ENCODE measurements at regions not wholly inside any gene's neighbourhood (a gene's known extent, or its start where the extent isn't known, plus 50 kb on each side); places are given as distances from the start of the nearest gene placed in this dataset.

DNA sequence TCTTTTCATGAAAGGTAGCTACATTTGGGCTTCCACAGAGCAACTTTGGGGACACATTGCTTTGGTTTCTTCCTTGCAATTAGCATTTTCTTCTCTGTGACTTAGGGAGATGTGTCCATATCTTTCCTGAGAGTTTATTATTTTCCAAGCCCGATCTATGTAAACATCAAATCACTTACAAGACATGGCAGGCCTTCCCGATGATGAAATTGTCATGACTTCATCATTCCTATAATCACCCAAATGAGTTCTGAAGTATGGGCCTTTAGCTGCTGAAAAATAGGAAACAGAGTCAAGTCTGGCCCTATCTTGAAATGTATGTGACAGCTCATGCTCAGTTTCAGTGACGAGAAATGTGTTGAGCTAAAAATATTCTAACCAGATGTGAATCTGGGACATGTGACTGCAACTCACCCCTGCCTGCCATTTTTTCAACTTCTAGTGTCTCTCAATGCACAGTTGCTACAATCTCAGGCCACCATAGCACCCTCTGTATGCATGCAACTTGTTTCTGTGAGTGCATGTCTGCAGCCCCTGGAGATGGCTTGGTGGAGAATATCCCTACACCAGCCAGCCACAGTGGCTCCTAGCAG, 199.6 kb upstream of the MAF start:
- H3K4me2 ChIP-seq (ENCODE audit: low read depth, low read length, poor library complexity, severe bottlenecking), result no peak overlapping the region

DNA sequence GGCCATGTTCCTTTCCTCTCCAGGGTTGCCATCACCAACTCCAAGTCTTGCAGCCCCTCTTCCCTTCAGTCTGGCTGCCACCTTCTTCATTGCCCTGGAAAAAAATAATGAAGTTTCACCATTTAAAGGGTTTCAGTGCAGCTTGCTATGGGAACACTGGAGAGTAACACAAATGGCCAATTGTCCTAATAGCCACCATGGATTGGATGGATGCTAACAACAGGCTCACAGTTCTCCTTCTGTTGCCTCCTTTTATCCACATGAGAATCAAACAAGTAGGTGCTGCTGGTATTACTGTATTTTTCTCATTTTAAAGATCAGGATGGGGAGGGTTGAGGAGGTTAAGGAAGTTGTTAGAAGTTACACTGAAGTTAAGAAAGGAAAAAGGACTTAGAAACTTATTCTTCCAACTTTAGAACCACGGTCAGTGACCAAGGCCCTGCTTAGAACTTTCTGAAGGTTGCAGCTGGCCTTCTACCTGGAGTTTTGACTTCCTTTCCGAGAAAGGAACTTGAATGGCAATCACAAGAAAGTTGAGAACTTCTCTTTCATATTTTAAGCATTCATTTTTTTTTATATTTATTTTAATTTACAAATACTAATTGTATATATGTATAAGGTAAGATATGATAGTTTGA, 198.0 kb upstream of the MAF start:
- Histone ChIP-seq H3K9me3 (ENCODE audit: insufficient read depth, low read depth, low read length) (no peaks in the 10 kb centered on the region), H3K4me2 (ENCODE audit: low read depth, low read length, poor library complexity, severe bottlenecking) (no peak overlapping the region), H3K36me3 (ENCODE audit: insufficient read depth, low read length) (no peaks in the 10 kb centered on the region), H3F3A (ENCODE audit: low read depth) (no peaks in the 10 kb centered on the region), H3K9me2 (replicated peaks; ENCODE audit: low read depth, low read length) (no peaks in the 10 kb centered on the region), H2AFZ (ENCODE audit: low read length) (no peak overlapping the region), H4K20me1 (ENCODE audit: insufficient read depth, low read length, poor library complexity, severe bottlenecking) (no peaks in the 10 kb centered on the region), H3K27me3 (ENCODE audit: insufficient read depth, low read length, poor library complexity, severe bottlenecking) (no peaks in the 10 kb centered on the region), H3K79me2 (ENCODE audit: insufficient read depth, low read length) (no peaks in the 10 kb centered on the region), H3K4me3 (ENCODE audit: low read length, poor library complexity, severe bottlenecking) (no peak overlapping the region), H3K4me1 (ENCODE audit: insufficient read depth, low read length, poor library complexity, severe bottlenecking) (no peaks in the 10 kb centered on the region), H3K9ac (ENCODE audit: low read depth, low read length, poor library complexity, severe bottlenecking) (no peak overlapping the region)
- no peak for TF ChIP-seq EZH2phosphoT487 (IDR thresholded peaks at IDR 0.05; ENCODE audit: borderline replicate concordance)
- no peak for TF ChIP-seq CTCF (conservative IDR thresholded peaks at IDR 0.05; ENCODE audit: low read length)

More for the DNA sequence above, 199.6 kb upstream of the MAF start:
- H3K9me3 ChIP-seq (ENCODE audit: insufficient read depth, low read depth, low read length), result no peaks in the 10 kb centered on the region
- no peak overlapping the region for H2AFZ ChIP-seq (ENCODE audit: low read length)
- no peaks in the 10 kb centered on the region for H3K9me2 ChIP-seq (replicated peaks; ENCODE audit: low read depth, low read length)
- no peak overlapping the region for H3K9ac ChIP-seq (ENCODE audit: low read depth, low read length, poor library complexity, severe bottlenecking)
- TF ChIP-seq CTCF (conservative IDR thresholded peaks at IDR 0.05; ENCODE audit: low read length) (no peak), EZH2phosphoT487 (IDR thresholded peaks at IDR 0.05; ENCODE audit: borderline replicate concordance) (no peak)
- no peaks in the 10 kb centered on the region for H3K36me3 ChIP-seq (ENCODE audit: insufficient read depth, low read length)
- H3K27me3 ChIP-seq (ENCODE audit: insufficient read depth, low read length, poor library complexity, severe bottlenecking), result no peaks in the 10 kb centered on the region
- no peaks in the 10 kb centered on the region for H4K20me1 ChIP-seq (ENCODE audit: insufficient read depth, low read length, poor library complexity, severe bottlenecking)
- H3K4me1 ChIP-seq (ENCODE audit: insufficient read depth, low read length, poor library complexity, severe bottlenecking), result no peaks in the 10 kb centered on the region
- H3F3A ChIP-seq (ENCODE audit: low read depth), result no peaks in the 10 kb centered on the region
- H3K4me3 ChIP-seq (ENCODE audit: low read length, poor library complexity, severe bottlenecking), result no peak overlapping the region
- H3K79me2 ChIP-seq (ENCODE audit: insufficient read depth, low read length), result no peaks in the 10 kb centered on the region

GRCh38 chr16:79797486-79797885, 196.9 kb upstream of the MAF start:
- Histone ChIP-seq H4K20me1 (ENCODE audit: insufficient read depth, low read length, poor library complexity, severe bottlenecking) (no peaks in the 10 kb centered on the region), H3F3A (ENCODE audit: low read depth) (no peaks in the 10 kb centered on the region), H2AFZ (ENCODE audit: low read length) (no peak overlapping the region), H3K4me1 (ENCODE audit: insufficient read depth, low read length, poor library complexity, severe bottlenecking) (no peaks in the 10 kb centered on the region), H3K79me2 (ENCODE audit: insufficient read depth, low read length) (no peaks in the 10 kb centered on the region), H3K9ac (ENCODE audit: low read depth, low read length, poor library complexity, severe bottlenecking) (no peak overlapping the region), H3K4me2 (ENCODE audit: low read depth, low read length, poor library complexity, severe bottlenecking) (no peak overlapping the region), H3K4me3 (ENCODE audit: low read length, poor library complexity, severe bottlenecking) (no peak overlapping the region), H3K9me2 (replicated peaks; ENCODE audit: low read depth, low read length) (no peaks in the 10 kb centered on the region), H3K27me3 (ENCODE audit: insufficient read depth, low read length, poor library complexity, severe bottlenecking) (no peaks in the 10 kb centered on the region), H3K9me3 (ENCODE audit: insufficient read depth, low read depth, low read length) (no peaks in the 10 kb centered on the region), H3K36me3 (ENCODE audit: insufficient read depth, low read length) (no peaks in the 10 kb centered on the region)
- TF ChIP-seq EZH2phosphoT487 (IDR thresholded peaks at IDR 0.05; ENCODE audit: borderline replicate concordance) (no peak), CTCF (conservative IDR thresholded peaks at IDR 0.05; ENCODE audit: low read length) (no peak)
